ENCODE measurements at regions not wholly inside any gene's neighbourhood (a gene's known extent, or its start where the extent isn't known, plus 50 kb on each side); places are given as distances from the start of the nearest gene placed in this dataset.
A peak's percentile ranks its signal among the peaks of the same experiment; 100 is the strongest.

- no peaks in the 10 kb centered on the region for H3K36me3 ChIP-seq
- TF ChIP-seq, protein P1, sequence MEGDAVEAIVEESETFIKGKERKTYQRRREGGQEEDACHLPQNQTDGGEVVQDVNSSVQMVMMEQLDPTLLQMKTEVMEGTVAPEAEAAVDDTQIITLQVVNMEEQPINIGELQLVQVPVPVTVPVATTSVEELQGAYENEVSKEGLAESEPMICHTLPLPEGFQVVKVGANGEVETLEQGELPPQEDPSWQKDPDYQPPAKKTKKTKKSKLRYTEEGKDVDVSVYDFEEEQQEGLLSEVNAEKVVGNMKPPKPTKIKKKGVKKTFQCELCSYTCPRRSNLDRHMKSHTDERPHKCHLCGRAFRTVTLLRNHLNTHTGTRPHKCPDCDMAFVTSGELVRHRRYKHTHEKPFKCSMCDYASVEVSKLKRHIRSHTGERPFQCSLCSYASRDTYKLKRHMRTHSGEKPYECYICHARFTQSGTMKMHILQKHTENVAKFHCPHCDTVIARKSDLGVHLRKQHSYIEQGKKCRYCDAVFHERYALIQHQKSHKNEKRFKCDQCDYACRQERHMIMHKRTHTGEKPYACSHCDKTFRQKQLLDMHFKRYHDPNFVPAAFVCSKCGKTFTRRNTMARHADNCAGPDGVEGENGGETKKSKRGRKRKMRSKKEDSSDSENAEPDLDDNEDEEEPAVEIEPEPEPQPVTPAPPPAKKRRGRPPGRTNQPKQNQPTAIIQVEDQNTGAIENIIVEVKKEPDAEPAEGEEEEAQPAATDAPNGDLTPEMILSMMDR (IDR thresholded peaks at IDR 0.05), result no peak
- no peak for ATAC-seq
- H3K27me3 ChIP-seq, result no peaks in the 10 kb centered on the region
- no peaks in the 10 kb centered on the region for H3K4me1 ChIP-seq
- no peak overlapping the region for H3K27ac ChIP-seq
- H3K4me3 ChIP-seq, result no peak overlapping the region
- DNase-seq, result no peak
- no peaks in the 10 kb centered on the region for H3K9me3 ChIP-seq
- intact Hi-C loops (cut with DNase I), result no loop called here
Observed at GRCh38 chr17:69650881-69651280, 236.4 kb downstream of the MAP2K6 start.

DNA sequence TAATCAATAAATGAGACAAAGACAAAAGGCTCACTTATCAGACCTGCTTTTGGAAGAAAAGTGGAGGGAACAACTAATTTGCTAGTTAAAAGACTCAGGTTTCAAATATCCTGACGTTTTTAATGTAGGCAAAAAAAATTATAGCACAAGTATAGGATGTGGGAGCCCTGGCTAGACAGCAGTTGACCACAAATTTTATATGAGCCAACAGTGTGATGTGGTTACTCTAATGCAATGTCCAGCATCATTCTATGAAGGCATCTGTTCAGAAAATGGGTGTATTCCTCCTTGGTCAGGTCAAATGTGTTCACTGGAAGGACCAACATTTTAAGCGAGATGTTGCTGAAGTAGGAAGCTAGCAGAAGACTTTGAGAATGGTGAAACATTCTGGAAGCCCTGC lies 237.4 kb downstream of the MAP2K6 start:
- no peaks in the 10 kb centered on the region for H3K4me1 ChIP-seq
- no peaks in the 10 kb centered on the region for H3K36me3 ChIP-seq
- no peaks in the 10 kb centered on the region for H3K9me3 ChIP-seq
- H3K4me3 ChIP-seq, result no peak overlapping the region
- ATAC-seq (no peak), DNase-seq (no peak)
- no peak overlapping the region for H3K27ac ChIP-seq
- intact Hi-C loops (cut with DNase I), result no loop called here
- TF ChIP-seq, protein P1 (IDR thresholded peaks at IDR 0.05), result no peak
- H3K27me3 ChIP-seq, result no peaks in the 10 kb centered on the region

DNA sequence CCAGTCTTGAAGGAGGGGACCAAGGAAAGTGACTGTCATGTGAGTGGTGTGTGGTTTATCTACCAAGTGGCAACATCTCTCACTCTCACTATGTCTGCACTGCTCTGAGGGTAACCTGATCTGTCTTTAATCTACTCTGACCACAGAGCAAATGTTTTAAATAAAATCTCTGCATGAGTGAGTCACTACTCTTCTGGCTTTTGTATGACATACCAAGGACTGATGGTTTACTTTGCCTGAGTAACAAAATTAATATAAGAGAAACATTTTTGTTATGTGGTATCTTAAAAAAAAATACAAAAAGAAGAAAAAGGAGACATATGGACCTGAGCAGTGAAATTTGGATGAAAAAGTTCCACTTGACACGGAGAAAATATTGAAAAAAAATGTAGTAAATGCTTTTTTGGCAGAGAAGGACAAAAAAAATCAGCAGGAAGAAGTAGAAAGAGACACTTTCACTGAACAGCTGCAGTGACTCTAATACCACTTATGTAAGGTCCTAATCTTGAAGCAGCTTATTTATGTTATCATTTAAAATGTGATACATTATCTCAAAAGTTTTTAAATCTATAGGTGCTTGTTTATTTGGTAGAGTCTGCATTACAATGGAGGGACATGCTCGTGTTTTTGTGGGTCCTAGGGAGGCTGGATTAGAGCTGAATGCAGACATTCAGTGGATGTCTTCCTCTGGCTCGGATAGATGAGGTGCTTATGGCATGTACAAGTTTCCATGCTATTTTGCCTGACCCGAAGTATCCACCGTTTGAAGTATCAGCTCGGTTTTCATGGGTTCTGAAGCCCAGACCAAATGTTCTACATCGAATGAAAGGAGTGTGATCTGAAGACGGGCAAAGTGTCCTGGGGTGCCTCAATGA lies 240.7 kb downstream of the MAP2K6 start:
- H3K9me3 ChIP-seq, result no peaks in the 10 kb centered on the region
- intact Hi-C loops (cut with DNase I), result no loop called here
- no peaks in the 10 kb centered on the region for H3K36me3 ChIP-seq
- no peak overlapping the region for H3K27ac ChIP-seq
- no peaks in the 10 kb centered on the region for H3K4me1 ChIP-seq
- H3K4me3 ChIP-seq, result no peak overlapping the region
- ATAC-seq, result peak; percentile 77
- peak in 2 of 4 donors; percentile 85 to 87 for DNase-seq
- no peaks in the 10 kb centered on the region for H3K27me3 ChIP-seq
- TF ChIP-seq, protein P1 (IDR thresholded peaks at IDR 0.05), result no peak

- intact Hi-C loops (cut with DNase I), result no loop called here
- no peak overlapping the region for H3K27ac ChIP-seq
Observed at GRCh38 chr17:69655902-69656301, 241.4 kb downstream of the MAP2K6 start.

More at GRCh38 chr17:69655902-69656301, 241.4 kb downstream of the MAP2K6 start:
- ATAC-seq, result no peak
- TF ChIP-seq, protein P1 (IDR thresholded peaks at IDR 0.05), result no peak
- no peak for DNase-seq
- Histone ChIP-seq H3K36me3 (no peaks in the 10 kb centered on the region), H3K9me3 (no peaks in the 10 kb centered on the region), H3K4me3 (no peak overlapping the region), H3K4me1 (no peaks in the 10 kb centered on the region), H3K27me3 (no peaks in the 10 kb centered on the region)
